Large intestine (tissue), 3 donors: ENCODE measurements at regions not wholly inside any gene's neighbourhood (a gene's known extent, or its start where the extent isn't known, plus 50 kb on each side); places are given as distances from the start of the nearest gene placed in this dataset.
A peak's percentile ranks its signal among the peaks of the same experiment; 100 is the strongest.
"Not testable (repeated sequence)": the region's sequence is repeated elsewhere in the genome, so short reads cannot be mapped to it uniquely, and the experiment has no call there.

ENCODE experiments used
- DNase-seq, 2 donors: peaks; one replicate each; pipeline versions ENCODE4 v3.0.0 to v3.0.0-alpha.2; 2013
- H3K27ac ChIP-seq: one replicate; pipeline ENCODE4 v1.5.1; 2013; ENCODE audit warnings: low read length
- H3K27me3 ChIP-seq: 2 replicates; pipeline ENCODE4 v1.6.1; 2013; ENCODE audit warnings: low read length; ENCODE audit not compliant: control insufficient read depth, insufficient read depth
- H3K36me3 ChIP-seq: 2 replicates; pipeline ENCODE4 v1.6.1; 2013; ENCODE audit warnings: low read length; ENCODE audit not compliant: control insufficient read depth, insufficient read depth
- H3K4me1 ChIP-seq: one replicate; pipeline ENCODE4 v1.6.1; 2013; ENCODE audit warnings: low read length; ENCODE audit not compliant: control insufficient read depth, insufficient read depth
- H3K4me3 ChIP-seq: one replicate; pipeline ENCODE4 v1.5.1; 2013; ENCODE audit warnings: low read length
- H3K9me3 ChIP-seq: one replicate; pipeline ENCODE4 v1.6.1; 2013; ENCODE audit warnings: mild to moderate bottlenecking, low read depth, low read length, moderate library complexity; ENCODE audit not compliant: control insufficient read depth
- WGBS: methylation state at CpG from one replicate; pipeline ENCODE4 v1.1.5; 2013; ENCODE audit warnings: low lambda C conversion rate; ENCODE audit not compliant: insufficient coverage; 5-methylcytosine and 5-hydroxymethylcytosine counted together

DNA sequence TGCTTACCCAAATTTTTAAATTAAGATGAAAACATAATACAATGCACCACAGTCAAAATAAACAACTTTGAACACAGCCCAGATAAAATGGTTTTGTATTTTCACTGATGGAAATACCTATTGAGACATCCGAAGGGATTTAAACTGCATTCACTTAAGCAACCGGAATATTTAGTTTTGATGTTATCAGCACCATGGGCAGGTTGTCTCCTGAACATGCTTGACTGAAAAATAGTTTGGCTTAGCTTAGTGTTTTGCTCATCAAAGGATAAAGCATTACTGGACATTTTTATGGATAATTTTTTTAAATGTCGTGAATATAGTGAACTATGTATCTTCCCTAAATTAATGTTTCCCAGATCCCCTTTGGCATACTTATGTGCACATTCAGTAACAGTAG is 177.5 kb downstream of the GJA1 start:
- H3K9me3 ChIP-seq = no peaks in the 10 kb centered on the region
- no peaks in the 10 kb centered on the region for H3K27me3 ChIP-seq
- H3K4me1 ChIP-seq = no peaks in the 10 kb centered on the region
- H3K27ac ChIP-seq = no peak overlapping the region
- no peak for DNase-seq
- H3K36me3 ChIP-seq = no peaks in the 10 kb centered on the region
- 75% methylated on average over 1 of the region's 3 CpGs for WGBS
- H3K4me3 ChIP-seq = no peak overlapping the region

DNA sequence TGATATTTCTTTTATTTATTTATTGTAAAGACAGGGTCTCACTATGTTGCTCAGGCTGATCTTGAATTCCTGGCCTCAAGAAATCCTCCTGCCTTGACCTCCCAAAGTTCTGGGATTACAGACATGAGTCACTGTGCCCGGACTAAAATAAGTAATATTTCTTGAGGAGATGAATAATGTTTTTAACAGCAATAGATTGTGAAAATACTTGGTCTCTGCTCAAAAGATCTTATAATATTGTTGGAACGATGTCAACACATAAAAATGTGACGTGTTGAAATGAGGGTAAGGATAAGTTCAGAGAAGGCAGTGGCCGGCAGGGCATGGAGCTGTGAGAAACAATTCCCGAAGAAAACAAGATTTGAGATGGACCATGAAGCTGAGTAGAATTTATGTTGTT is 178.7 kb downstream of the GJA1 start:
- Histone ChIP-seq H3K36me3 (no peaks in the 10 kb centered on the region), H3K4me1 (no peaks in the 10 kb centered on the region), H3K9me3 (no peaks in the 10 kb centered on the region), H3K27me3 (no peaks in the 10 kb centered on the region), H3K27ac (no peak overlapping the region), H3K4me3 (no peak overlapping the region)
- 92% methylated on average over 4 of the region's 5 CpGs for WGBS
- no peak for DNase-seq

DNA sequence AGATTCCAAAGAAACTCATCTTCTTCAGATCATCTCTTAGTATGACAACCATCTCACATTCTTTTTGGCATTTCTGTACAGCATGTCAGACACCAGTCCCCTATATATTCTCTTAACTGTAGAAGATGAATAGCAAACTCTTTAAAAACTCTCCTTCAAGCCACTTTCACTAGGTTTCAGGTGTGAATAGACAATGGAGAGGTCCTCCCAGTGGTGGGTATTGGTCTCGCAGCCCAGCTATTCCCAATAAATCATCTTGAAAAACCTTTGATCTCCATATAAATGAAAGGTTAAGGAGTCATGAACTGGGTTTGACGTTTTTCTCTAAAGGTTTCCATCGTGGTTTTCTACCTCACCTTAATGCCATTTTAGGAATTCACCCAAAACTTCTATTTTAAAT is 180.0 kb downstream of the GJA1 start:
- Histone ChIP-seq H3K36me3 (no peaks in the 10 kb centered on the region), H3K9me3 (no peaks in the 10 kb centered on the region), H3K4me1 (no peaks in the 10 kb centered on the region), H3K27me3 (no peaks in the 10 kb centered on the region), H3K27ac (no peak overlapping the region), H3K4me3 (no peak overlapping the region)
- WGBS = 57% methylated on average over 2 of the region's 3 CpGs
- no peak for DNase-seq

DNA sequence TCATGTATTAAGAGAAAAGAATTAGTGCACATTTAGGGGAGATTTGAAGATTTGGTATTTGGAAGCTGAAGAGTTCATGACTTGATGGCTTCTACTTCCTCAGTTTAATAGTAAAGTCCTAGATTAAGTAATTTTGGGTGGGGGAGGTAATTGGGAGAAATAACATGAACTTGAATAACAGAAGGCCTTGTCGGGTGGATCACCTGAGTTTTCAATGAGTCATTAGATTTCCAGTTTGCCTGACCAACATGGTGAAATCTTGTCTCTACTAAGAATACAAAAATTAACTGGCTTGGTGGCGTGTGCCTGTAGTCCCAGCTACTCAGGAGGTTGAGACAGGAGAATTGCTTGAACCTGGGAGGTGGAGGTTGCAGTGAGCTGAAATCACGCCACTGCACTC is 181.0 kb downstream of the GJA1 start:
- Histone ChIP-seq H3K4me1 (no peaks in the 10 kb centered on the region), H3K36me3 (no peaks in the 10 kb centered on the region), H3K9me3 (no peaks in the 10 kb centered on the region), H3K27ac (no peak overlapping the region), H3K27me3 (no peaks in the 10 kb centered on the region), H3K4me3 (no peak overlapping the region)
- no CpG with 5 or more reads among the region's 3 CpGs for WGBS
- DNase-seq = no peak

DNA sequence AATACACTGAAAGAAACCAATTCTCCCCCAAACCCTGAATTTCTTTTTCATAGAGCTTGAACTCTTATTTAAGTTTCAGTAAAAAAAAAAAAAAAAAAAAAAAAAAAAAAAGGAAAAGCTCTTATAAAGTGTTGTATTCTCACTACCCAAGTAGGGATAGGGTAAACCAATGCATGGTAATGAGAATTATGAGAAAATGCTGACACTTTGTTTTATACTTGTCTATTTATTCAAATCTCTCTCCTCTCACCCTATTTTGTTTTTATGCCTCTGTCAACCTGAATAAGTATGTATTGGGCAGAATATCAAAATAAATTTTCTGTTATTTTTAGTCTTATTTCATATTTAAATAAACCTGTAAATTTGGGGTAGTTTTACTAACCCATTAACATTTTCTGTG is 181.9 kb downstream of the GJA1 start:
- no peak overlapping the region for H3K27ac ChIP-seq
- H3K27me3 ChIP-seq = no peaks in the 10 kb centered on the region
- DNase-seq = no peak
- H3K9me3 ChIP-seq = no peaks in the 10 kb centered on the region
- H3K4me3 ChIP-seq = no peak overlapping the region
- H3K4me1 ChIP-seq = no peaks in the 10 kb centered on the region
- no peaks in the 10 kb centered on the region for H3K36me3 ChIP-seq

DNA sequence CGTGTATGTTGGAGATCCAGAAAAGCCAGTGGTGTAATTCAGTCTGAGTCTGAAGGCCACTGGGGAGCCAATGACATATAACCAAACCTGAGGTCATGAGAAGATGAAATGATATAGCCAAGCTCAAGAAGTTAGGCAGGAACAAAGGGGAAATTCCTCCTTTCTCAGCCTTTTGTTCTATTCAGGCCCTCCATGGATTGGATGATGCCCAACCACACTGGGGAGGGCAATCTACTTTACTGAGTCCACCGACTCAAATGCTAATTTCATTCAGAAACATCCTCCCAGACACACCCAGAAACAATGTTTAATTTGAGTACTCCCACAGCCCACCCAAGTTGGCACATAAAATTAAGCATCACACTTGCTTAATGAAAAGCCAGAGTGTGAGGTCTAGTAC is 183.6 kb downstream of the GJA1 start:
- Histone ChIP-seq H3K36me3 (no peaks in the 10 kb centered on the region), H3K27me3 (no peaks in the 10 kb centered on the region), H3K9me3 (no peaks in the 10 kb centered on the region), H3K4me3 (no peak overlapping the region), H3K4me1 (no peaks in the 10 kb centered on the region), H3K27ac (no peak overlapping the region)
- DNase-seq = no peak
- WGBS = no CpG with 5 or more reads among the region's 2 CpGs

DNA sequence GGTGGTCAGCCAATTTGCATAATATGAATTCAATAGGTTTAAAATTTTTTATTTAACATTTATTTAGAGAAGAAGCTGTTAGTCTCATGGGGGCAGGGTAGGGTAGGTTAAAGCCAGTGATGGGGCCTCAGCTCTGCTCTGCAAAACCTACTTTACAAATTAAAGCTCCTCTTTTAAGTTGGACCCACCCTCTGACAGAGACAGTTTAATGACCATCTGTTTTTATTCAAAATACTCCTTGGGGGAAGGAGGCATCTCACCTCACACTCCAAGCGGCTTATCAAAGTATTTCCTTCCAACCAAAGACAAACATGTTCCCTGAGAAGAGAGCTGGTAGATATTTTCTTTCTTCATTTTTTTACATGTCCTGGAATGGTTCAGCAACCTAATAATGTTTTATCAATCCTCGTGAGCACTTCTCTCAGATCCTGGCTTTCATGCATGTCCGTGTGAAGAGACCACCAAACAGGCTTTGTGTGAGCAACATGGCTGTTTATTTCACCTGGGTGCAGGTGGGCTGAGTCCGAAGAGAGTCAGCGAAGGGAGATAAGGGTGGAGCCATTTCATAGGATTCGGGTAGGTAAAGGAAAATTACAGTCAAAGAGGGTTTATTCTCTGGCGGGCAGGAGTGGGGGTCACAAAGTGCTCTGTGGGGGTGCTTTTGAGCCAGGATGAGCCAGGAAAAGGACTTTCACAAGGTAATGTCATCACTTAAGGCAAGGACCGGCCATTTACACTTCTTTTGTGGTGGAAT is 184.7 kb downstream of the GJA1 start:
- no peaks in the 10 kb centered on the region for H3K9me3 ChIP-seq
- no peaks in the 10 kb centered on the region for H3K27me3 ChIP-seq
- H3K4me3 ChIP-seq = no peak overlapping the region
- 100% methylated on average over 1 of the region's 8 CpGs for WGBS
- no peaks in the 10 kb centered on the region for H3K36me3 ChIP-seq
- H3K4me1 ChIP-seq = no peaks in the 10 kb centered on the region
- no peak overlapping the region for H3K27ac ChIP-seq
- DNase-seq = no peak

DNA sequence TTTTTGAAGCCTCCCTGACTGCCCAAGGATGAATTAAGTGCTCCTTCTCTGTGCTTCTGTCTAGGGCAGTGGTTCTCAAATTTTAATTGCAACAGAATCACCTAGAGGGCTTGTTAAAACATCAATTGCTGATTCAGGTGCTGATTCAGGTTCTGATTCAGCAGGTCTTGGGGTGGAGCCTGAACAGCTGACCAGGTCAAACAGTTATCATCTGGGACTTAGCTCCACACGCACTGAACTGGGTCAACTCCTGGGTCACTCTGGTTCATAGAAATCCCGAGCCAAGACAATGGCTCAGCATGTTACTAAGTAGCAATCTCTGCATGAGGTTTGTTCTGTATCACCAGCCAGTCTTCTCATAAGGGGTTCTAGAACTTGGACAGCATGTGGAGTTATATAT is 192.3 kb downstream of the GJA1 start:
- peak in 1 of 2 donors; percentile 16 for DNase-seq
- Histone ChIP-seq H3K4me1 (no peaks in the 10 kb centered on the region), H3K36me3 (no peaks in the 10 kb centered on the region), H3K9me3 (peaks cover 3% of the 10 kb centered on the region), H3K4me3 (no peak overlapping the region), H3K27me3 (no peaks in the 10 kb centered on the region), H3K27ac (no peak overlapping the region)
- WGBS = no CpG with 5 or more reads among the region's 2 CpGs

DNA sequence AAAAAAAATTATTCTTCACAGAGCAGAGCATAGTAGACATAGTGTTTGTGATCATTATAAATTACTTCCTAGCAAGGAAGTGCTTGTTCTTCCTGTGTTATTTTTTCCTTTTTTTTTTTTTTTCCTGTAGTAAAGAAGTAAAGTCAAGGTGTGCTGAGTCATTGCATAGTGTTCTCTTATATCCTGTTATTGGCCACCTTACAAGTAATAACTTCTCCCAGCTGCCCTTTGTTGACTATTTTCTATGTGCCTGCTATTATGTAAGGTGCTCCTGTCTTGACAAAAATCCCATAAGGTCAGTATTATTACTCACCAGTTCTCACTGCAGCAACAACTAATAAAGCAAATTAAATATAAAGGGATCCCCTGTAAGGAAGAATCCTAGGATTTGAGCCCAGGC is 195.3 kb downstream of the GJA1 start:
- no peaks in the 10 kb centered on the region for H3K36me3 ChIP-seq
- no peaks in the 10 kb centered on the region for H3K27me3 ChIP-seq
- DNase-seq = no peak
- H3K9me3 ChIP-seq = peaks cover 3% of the 10 kb centered on the region
- H3K4me3 ChIP-seq = no peak overlapping the region
- no peak overlapping the region for H3K27ac ChIP-seq
- no peaks in the 10 kb centered on the region for H3K4me1 ChIP-seq

DNA sequence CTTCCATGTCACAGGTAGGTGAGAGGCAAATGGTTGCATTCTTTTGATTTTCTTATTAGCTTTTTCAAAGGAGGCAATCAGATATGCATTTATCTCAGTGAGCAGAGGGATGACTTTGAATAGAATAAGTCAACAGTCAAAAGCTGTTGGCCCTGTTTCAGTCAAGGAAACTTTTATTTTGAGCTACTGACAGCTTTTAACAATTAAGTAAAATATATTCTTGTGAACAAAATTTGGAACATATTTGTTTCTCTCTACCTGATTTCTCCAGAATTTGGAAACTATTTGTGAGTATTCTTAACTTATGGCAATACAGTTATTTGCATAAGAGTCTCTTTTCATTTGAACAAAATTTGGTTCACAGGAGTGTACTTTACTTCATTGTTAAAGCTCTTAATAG is 196.3 kb downstream of the GJA1 start:
- H3K27ac ChIP-seq, H3K9me3 ChIP-seq, H3K36me3 ChIP-seq, H3K4me3 ChIP-seq, H3K4me1 ChIP-seq, H3K27me3 ChIP-seq, DNase-seq: not testable (repeated sequence)

DNA sequence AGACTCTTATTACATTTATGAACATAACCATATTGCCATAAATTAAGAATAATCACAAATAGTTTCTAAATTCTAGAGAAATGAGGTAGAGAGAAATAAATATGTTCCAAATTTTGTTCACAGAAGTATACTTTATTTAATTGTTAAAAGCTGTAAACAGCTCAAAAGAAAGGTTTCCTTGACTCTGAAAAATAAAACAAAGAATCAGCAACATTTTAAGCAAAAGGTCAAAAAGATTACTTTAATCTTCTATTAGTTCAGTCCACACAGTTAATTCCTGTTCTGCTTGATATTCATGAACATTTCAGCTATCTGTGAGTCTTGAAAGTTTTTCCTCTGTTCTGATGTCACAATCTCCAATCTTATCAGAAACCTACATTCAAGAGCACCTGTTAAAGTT is 197.9 kb downstream of the GJA1 start:
- peaks cover 3% of the 10 kb centered on the region for H3K9me3 ChIP-seq
- no peaks in the 10 kb centered on the region for H3K4me1 ChIP-seq
- H3K27ac ChIP-seq = no peak overlapping the region

More for the DNA sequence above, 197.9 kb downstream of the GJA1 start:
- no peak overlapping the region for H3K4me3 ChIP-seq
- no peaks in the 10 kb centered on the region for H3K27me3 ChIP-seq
- no peak for DNase-seq
- no peaks in the 10 kb centered on the region for H3K36me3 ChIP-seq
